ENCODE measurements at regions not wholly inside any gene's neighbourhood (a gene's known extent, or its start where the extent isn't known, plus 50 kb on each side); places are given as distances from the start of the nearest gene placed in this dataset.

DNA sequence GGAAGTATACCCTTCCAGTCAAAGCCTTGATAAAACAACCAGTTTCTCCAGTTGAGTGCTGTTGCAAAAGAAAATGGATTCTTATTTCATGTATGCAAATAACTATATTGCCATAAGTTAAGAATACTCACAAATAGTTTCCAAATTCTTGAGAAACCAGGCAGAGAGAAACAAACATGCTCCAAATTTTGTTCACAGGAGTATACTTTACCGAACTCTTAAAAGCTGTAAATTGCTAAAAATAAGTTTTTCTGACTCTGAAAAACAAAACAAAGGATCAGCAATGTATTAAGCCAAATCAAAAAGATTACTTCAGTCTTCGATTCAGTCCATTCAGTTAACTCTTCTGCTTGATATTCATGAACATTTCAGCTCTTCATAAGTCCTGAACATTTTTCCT, 646.5 kb downstream of the MCTP2 start:
- TF ChIP-seq, protein P1, sequence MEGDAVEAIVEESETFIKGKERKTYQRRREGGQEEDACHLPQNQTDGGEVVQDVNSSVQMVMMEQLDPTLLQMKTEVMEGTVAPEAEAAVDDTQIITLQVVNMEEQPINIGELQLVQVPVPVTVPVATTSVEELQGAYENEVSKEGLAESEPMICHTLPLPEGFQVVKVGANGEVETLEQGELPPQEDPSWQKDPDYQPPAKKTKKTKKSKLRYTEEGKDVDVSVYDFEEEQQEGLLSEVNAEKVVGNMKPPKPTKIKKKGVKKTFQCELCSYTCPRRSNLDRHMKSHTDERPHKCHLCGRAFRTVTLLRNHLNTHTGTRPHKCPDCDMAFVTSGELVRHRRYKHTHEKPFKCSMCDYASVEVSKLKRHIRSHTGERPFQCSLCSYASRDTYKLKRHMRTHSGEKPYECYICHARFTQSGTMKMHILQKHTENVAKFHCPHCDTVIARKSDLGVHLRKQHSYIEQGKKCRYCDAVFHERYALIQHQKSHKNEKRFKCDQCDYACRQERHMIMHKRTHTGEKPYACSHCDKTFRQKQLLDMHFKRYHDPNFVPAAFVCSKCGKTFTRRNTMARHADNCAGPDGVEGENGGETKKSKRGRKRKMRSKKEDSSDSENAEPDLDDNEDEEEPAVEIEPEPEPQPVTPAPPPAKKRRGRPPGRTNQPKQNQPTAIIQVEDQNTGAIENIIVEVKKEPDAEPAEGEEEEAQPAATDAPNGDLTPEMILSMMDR (IDR thresholded peaks at IDR 0.05; ENCODE audit: insufficient read depth, low read length) = no peak
- TF ChIP-seq GABPA (IDR thresholded peaks at IDR 0.05; ENCODE audit: low read depth) (no peak), POLR2AphosphoS5 (IDR thresholded peaks at IDR 0.05; ENCODE audit: low read depth) (no peak), SPI1 (IDR thresholded peaks at IDR 0.05; ENCODE audit: borderline replicate concordance, low read depth) (no peak)
- TF ChIP-seq, protein P2, sequence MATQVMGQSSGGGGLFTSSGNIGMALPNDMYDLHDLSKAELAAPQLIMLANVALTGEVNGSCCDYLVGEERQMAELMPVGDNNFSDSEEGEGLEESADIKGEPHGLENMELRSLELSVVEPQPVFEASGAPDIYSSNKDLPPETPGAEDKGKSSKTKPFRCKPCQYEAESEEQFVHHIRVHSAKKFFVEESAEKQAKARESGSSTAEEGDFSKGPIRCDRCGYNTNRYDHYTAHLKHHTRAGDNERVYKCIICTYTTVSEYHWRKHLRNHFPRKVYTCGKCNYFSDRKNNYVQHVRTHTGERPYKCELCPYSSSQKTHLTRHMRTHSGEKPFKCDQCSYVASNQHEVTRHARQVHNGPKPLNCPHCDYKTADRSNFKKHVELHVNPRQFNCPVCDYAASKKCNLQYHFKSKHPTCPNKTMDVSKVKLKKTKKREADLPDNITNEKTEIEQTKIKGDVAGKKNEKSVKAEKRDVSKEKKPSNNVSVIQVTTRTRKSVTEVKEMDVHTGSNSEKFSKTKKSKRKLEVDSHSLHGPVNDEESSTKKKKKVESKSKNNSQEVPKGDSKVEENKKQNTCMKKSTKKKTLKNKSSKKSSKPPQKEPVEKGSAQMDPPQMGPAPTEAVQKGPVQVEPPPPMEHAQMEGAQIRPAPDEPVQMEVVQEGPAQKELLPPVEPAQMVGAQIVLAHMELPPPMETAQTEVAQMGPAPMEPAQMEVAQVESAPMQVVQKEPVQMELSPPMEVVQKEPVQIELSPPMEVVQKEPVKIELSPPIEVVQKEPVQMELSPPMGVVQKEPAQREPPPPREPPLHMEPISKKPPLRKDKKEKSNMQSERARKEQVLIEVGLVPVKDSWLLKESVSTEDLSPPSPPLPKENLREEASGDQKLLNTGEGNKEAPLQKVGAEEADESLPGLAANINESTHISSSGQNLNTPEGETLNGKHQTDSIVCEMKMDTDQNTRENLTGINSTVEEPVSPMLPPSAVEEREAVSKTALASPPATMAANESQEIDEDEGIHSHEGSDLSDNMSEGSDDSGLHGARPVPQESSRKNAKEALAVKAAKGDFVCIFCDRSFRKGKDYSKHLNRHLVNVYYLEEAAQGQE (IDR thresholded peaks at IDR 0.05; ENCODE audit: insufficient replicate concordance, low read depth) = no peak
